ENCODE measurements at regions not wholly inside any gene's neighbourhood (a gene's known extent, or its start where the extent isn't known, plus 50 kb on each side); places are given as distances from the start of the nearest gene placed in this dataset.
"Not testable (repeated sequence)": the region's sequence is repeated elsewhere in the genome, so short reads cannot be mapped to it uniquely, and the experiment has no call there.

DNA sequence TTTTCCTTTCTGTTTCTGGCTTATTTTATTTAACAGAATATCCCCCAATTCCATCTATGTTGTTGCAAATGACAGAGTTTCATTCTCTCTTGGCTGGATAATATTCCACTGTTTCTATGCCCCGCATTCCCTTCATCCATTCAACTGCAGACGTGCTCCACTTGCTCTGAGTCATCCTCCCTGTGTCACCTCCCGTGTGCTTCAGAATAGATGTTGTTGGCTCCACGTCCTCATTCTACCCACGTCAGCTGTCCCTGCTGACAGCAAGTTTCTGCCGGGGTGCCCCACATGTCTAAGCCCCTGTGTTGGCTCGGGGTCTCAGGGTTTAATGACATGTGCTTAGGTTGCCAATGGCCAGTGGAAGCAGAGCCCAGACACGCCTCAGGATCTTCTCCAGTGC lies 1041.0 kb downstream of the UQCRFS1 start:
- DNase-seq: no peak

DNA sequence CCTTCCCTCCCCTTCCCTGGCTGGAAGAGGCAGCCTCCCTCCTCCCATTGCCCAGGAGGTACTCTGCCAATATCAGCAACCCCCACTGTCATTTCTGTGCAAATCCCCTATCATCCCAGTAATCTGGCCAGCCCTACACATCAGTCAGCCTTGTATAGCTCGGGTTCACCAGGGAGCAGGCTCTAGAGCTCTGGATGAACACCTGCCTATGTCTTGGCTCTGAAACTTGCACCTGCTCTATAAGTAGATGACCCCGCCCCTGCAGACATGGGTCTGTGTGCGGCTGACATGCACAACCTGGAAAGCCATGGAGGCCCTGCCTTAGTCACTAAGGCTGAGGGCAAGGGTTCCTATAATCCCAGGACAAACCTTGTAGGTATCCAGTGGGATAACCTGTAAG lies 1042.9 kb downstream of the UQCRFS1 start:
- DNase-seq: no peak

DNA sequence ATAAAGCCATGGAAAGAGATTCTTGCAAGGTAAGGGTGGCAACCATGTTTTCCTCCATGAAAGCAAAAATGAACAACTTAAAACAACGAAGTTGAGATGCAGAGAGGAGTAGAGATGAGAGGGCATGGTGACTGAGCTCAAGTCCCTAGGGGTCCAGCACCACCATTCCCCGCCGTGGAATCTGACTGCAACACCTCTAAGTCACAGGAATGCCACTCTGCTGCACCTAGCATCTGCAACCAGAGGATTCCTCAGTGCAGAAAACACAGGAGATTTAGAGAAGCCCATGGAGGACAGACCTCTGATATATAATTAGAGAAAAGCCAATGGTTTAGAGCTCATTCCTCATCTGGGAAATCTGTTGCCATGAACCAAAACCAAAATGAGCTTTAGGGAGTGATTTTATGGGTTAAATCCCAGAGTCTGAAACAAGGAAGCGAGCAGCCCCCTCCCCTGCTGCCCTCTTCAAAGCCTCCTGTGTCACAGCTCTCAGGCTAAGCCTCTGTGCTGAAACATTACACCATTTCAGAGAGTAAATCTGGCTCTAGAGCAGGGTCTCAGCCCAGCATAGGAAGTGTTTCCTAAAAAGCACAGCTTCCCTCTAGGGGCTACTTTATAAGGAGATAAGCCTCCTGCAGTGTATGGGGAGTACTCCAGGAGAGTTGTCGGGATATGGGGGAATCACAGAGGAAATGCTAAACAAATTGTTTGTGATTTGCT lies 1043.6 kb downstream of the UQCRFS1 start:
- DNase-seq: no peak

DNA sequence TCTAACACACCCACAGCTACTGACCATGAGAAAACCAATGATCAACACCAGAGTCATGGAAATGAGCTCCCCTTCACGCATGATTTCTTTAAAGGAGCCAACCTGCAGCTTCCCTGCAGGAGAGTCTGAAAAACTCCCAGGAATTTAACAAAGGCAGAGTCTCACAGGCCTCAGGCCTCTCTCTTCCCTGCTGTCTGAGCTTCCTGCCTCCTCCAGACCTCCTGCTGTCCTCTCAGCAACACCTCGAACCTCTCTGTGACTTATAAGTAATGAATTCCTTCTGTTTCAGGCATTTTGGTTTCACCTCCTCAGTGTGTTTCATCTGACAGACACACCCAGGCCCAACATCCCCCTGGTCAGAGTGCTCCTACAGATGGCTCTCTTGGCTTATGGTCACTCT lies 1044.4 kb downstream of the UQCRFS1 start:
- no peak for DNase-seq

DNA sequence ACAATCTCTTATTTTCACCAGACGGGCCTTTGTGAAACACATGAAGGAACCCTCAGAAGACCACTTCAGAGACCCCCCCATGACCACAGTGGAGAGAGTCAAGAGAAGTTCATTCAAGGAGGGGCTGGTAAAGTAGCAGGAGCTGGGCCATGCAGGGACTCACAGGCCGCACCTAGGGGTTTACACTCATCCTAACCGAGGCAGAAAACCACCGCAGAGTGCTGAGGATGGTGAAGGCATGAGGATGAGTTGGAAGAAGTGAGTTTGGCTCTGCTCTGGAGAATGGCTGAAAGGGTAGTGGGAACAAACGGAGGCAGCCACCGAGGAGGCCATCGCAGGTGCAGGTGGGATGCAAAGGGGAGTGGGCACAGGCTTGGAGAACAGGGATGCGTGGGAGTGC lies 1046.9 kb downstream of the UQCRFS1 start:
- DNase-seq: no peak

DNA sequence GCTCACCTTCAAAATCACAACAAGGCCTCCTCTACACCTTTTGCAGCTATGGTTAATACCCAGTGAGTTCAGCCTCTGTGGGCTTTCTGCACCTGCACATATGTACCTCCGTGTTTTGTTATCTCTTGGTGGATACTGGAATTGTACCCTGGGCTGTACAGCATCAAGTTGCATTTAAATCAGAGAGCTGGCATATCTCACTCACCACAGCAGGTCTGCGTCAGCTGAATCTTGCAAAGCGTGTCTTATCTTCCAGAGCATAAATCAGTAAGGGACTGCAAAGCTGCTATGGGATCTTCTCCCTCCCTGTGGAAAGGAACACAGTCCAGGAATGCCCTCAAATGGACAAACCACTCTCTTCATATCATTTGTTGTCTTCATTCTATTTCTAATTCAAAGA lies 1048.7 kb downstream of the UQCRFS1 start:
- no peak for DNase-seq

DNA sequence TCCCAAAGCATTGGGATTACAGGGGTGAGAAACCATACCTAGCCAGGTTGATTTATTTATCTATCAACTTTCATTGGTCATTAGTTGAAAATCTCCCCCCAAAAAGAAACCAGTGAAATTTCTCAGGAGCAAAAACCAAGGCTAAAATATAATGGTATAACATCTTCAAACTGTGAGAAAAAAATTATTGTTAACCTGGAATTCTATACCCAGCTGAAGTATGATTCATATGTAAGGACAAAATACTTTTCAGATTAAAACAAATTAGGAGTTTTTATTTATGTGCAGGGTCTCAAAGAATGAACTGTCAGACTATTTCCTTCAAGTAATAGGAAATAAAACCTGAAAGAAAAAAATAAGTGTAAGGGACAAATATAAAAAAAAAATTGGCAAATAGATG lies 1053.9 kb downstream of the UQCRFS1 start:
- DNase-seq: no peak

DNA sequence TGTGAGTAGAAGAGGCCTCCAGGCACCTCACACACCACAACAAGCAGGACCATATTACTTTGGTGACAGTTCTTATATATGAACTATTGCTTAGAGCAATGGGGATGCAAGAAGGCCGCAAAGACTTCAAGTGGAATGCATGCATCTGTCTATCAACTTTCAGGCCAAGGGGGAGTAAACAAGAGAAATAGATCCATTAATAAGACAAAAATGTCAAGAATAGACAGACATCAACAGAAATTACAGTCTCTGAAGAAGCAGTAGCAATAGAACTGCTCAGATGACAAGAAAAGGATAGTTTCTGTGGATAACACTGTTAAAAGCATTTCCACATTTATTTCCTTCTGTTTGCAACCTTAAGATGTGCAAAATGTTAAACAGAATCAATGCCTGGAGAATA lies 1057.7 kb downstream of the UQCRFS1 start:
- DNase-seq: no peak

DNA sequence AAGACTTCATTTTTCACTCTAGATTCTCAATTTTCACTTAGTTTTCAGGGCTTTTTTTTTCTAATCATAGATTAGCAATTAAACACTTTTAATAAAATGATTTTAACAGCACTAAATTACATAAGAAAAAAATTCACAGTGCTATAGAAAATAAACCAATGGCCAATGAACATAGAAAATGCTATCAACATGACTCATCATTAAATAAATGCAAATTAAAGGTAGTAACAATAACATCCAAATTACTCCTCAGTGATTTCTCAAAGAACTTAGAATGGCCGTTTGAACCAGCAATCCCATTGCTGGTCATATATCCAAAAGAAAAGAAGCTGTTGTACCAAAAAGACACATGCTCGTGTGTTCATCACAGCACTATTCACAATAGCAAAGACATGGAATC lies 1058.9 kb downstream of the UQCRFS1 start:
- no peak for DNase-seq

DNA sequence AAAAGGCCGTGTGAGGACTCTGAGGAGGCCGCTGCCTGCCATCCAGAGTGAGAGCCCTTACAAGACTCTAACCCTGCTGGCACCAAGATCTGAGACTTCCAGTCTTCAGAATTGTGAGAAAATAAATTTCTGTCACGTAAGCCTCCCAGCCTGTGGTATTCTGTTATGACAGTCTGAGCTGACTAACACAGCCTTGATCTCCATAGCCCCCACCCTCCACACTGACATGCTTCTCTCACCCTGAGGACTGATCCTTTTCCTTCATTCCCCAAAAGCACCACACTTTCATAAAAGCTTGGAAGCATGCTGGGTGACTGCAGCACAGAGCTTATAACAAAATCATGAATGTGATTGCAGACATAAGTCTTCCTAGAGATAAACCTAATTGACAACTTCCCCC lies 1059.8 kb downstream of the UQCRFS1 start:
- DNase-seq: no peak

DNA sequence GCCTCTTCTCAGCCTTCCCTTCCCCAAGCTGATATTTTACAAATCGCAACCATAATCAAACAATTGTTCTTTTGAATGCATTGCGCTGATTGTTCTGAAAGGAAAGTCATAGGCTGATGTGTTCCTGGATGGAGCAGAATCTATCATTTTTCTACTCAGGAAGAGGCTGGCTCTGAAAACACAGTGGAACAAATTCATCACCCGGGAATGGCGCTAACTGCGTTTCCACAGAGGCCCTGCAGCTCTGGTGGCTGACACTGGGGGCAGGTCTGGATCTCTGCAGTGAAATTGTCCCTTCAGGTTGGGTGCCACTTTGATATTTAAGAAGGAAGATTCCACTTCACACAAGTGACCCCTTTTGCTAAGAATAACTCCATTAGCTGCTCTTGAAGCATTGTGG lies 1060.8 kb downstream of the UQCRFS1 start:
- no peak for DNase-seq

DNA sequence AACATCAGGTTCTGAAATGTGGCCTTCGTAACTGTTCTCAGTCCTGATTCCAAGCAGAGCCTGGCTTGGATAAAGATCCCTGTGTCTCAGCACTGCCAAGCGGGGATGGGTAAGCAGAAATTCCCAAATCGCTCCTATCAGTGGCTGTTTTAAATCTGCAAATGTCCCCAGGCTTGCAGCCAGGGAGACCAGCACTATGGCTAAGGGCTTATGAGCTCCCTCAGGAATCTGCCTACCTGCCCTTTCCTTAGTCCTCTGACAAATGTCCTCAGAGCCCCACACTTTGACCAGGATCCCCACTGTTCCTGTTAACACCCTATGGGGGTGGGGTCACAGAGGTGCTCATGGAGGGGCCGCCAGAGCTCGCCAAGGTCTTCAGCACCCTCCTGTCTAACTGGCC lies 1062.8 kb downstream of the UQCRFS1 start:
- no peak for DNase-seq

DNA sequence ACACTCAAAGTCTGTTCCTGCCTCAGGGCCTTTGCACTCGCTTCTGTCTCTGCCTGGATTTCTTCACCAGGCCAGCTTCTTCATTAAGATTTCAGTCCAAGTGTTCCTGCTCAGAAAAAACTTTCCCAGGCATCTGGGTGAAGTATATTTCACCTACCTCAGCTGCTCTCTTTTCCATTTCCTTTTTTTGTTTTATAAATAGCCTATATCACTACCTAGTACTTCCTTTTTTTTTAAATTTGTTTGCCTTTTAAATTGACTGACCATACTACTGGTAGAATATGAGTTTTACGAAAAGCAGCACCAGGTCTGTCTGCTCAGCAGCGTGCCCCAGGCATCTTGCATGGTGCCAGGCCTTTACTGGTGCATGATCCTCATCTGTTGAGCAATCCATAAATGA lies 1064.4 kb downstream of the UQCRFS1 start:
- DNase-seq: no peak

DNA sequence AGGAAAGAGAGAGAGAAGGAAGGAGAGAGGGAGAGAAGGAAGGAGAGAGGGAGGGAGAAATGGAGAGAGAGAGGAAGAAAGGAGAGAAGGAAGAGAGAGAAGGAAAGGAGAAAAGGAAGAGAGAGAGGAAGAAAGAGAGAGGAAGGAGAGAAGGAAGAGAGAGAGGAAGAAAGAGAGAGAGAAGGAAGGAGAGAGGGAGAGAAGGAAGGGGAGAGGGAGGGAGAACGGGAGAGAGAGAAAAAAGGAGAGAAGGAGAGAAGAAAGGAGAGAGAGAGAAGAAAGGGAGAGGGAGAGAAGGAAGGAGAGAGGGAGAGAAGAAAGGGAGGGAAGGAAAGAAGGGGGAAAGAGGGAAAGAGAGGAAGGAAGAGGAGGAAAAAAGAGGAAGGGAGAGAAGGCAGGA lies 1070.7 kb downstream of the UQCRFS1 start:
- DNase-seq: no peak

DNA sequence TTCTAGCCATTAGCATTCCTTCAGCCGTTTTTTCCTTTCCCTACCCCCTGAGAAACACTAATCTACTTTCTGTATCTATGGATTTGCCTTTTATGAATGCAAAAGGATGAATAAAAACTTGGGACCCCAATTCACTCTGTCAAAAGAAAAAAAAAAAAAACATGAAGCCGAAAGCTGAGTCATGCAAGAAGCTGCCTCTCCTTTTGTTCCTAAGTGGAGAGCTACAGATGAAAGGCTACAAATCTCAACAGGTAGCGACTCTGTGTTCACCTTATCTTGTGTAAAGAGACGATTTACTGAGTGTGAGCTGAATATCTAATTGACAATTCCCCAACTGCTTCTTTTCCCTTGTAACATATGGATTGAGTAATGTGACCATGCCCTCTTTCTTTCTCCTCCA lies 1072.8 kb downstream of the UQCRFS1 start:
- no peak for DNase-seq

DNA sequence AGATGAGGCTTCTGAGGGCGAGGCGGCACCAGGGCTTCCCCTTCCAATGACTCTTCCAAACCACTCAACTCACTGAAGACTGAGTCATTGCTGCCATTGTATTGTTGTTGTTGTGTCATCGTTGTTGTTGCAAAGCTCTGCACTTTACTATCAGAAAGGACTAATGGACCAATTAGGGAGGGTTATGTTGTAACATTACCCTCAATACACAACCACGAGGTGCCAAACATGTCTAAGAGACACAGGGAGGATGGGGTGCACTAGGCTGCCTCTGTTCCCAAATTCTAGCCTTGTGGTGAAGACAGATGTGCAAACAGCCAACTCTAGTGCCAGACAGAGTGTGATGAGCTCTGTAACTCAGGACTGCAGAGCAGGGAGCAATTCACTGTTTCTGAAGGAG lies 1075.2 kb downstream of the UQCRFS1 start:
- no peak for DNase-seq

DNA sequence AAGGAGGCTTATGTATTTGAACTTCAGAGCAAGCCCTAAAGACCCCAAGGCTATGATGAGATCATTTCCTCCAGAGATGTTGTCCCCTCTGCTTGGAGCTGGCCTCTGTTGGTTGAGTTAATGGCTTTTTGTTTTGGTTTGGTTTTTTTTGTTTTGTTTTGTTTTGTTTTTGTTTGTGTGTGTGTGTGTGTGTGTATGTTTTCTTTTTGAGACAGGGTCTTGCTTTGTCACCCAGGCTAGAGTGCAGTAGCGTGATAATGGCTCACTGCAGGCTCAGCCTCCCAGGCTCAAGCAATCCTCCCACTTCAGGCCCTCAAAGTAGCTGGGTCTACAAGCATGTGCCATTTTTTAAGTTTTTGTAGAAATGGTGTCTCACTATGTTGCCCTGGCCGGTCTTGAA lies 1076.2 kb downstream of the UQCRFS1 start:
- DNase-seq: no peak

DNA sequence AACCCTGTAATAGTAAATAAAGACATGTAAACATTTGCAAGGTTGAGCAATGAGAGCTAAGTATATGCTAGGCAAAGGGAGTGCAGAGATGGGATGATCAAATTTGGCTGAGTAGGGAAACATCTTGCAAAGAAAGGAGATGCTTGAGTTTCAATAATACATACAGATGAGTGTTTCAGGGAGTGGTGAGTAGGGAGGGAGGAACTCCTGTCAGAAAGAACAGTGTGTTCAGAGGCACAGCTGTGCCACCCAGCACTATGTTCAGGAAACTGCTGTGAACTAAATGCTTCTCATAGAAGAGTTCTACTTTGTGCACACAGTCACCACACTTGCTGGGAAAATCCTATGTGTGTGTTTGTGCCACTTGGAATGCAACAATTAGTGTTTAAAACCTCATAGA lies 1077.1 kb downstream of the UQCRFS1 start:
- no peak for DNase-seq

DNA sequence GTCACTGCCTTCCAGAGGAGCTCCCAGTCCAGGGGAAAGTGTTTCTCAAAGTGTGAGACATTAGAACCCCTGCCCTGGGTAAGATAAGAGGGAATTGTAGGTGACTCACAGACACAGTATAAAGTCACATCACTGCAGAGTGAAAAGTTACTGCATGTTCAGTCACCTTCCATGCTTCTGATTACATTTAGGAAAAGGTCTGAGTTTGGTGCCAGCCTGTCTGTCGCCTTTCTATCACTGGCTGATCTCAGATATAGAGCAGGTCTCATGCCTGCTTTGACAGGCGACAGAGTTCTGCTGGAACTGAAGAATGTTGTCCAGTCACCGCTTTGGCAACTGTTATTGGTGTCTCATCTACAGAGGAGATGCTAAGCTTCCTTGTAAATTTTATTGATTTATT lies 1078.6 kb downstream of the UQCRFS1 start:
- DNase-seq: no peak

DNA sequence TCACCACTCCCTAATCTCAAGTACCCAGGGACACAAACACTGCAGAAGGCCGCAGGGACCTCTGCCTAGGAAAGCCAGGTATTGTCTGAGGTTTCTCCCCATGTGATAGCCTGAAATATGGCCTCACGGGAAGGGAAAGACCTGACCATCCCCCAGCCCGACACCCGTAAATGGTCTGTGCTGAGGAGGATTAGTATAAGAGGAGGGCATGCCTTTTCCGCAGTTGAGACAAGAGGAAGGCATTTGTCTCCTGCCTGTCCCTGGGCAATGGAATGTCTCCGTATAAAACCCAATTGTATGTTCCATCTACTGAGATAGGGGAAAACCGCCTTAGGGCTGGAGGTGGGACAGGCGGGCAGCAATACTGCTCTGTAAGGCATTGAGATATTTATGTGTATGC lies 1082.1 kb downstream of the UQCRFS1 start:
- not testable (repeated sequence) for DNase-seq

DNA sequence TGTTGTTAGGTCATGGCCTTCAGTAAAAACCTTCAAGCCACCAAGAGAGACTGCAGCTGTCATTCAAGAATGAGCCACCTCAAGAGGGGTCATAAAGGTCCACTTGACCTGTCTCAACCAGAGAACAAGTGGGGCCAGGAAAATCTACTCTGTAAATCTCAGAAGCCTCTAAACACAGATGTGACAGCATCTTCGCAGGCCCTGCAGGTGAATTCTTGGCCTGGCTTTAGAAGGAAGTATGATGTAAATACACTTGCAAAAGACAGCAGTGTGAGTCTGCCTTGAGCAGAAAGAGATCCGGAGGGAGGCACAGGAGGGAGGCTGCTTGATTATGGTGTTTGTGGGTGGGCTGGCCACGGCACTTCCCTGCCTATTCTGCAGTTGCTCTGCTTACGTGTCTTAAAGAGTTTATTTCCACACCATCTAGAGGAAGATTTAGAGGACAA lies 1082.9 kb downstream of the UQCRFS1 start:
- no peak for DNase-seq

DNA sequence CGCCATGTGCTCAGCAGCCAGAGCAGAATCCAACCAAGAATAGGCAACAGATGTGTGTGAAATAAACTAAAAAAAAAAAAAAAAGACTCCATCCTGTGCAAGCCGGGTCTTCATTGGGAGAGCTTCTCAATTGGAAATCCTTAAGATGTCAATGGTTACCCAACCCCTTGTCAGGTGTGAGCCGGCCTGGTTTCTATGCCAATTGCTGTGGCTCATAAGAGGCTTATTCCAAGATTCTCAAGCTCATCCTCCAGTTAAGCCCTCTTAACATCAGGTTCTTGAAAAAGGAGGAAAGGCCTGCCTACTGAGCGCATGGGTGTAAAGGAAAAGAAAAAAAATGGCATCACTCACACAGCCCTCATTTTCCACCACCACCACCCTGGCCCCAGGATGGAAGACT lies 1084.6 kb downstream of the UQCRFS1 start:
- DNase-seq: no peak

DNA sequence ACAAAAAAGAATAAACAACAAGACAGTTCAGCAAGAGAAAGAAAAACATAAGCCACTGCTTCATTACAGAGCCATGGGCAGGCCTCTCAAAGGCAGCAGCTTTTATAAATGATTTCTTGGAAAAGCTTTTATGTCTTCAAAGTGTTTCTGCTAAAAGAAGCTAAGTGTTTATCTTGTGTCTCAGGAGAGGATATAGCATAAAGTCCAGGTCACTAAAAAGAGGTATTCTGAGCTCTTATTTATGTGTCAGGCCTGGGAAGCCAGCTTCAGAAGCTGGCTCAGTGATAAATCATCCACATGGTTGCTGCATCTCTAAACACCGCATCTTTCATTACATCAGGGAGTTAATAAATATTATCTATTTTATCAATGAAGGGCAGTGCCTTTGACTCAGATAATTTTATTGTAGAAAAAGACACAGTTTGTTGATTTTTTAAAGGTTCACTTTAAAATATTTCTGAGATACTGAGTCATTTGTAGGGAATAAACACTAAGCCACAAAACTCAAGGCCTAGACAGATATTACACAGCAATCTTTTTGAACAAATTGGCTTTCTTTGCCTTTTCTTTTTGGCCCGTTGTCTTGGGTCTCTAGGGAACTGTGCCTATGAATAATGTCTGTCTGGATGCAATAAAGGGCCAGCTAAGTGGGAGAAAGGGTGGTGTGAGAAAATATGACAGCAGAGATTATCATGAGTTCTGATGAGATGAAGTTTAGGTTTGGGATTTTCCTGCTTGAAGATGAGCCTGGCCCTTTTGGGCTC lies 1086.6 kb downstream of the UQCRFS1 start:
- no peak for DNase-seq

DNA sequence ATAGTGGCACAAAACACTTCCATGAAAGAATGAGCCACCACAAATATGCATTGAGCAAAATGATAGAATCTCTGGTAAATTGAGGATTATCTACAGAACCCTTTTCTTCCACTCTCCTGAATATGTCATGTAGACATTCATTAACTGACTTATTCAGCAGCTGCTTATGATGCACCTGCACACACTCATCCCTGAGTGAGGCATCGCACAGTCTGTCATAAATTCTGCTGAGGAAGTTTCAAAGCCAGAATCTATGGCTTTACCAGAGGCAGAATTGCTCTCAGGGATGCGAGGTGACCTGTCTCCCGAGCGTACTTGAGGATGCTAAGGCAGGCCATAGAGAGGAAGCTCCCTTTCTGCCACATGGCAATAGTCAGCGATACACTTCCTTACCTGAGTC lies 1090.2 kb downstream of the UQCRFS1 start:
- no peak for DNase-seq

DNA sequence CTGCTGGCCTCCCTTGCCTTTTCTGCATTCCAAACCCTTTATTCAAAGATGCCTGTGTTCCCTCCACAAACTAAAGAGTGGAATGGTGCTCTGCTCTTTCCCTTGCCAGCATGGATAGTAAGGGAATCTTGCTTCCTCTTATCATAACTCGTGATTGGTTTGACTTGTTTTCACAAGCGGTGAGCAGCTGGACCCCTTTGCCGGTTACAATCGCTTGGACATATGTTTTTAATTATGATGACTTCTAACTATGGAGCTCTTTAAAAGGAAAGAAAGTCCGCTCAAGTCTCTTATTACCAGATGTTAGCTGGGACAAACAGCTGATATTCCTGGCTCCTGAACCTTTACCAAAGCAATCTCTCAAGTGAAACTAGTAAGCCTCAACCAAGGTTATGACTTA lies 1094.7 kb downstream of the UQCRFS1 start:
- DNase-seq: no peak
